Activated CD8-positive, alpha-beta memory T cell treated with anti-CD3 and anti-CD28 coated beads, Interleukin-2, amount 10 ng/mL, durations not matched to agents 7 days and 5 days (primary cell): ENCODE measurements at regions not wholly inside any gene's neighbourhood (a gene's known extent, or its start where the extent isn't known, plus 50 kb on each side); places are given as distances from the start of the nearest gene placed in this dataset.

Source experiments
- ATAC-seq: fragments of 150-1000 bp; cut with Tn5 transposase; one replicate; pipeline ENCODE4 v1.10.0; 2021; ENCODE audit warnings: moderate library complexity
- CTCF ChIA-PET: fragments of 350-600 bp; sonication (Branson Sonifier 250); formaldehyde crosslinking; loops from one replicate; lab custom pipeline; 2021; ENCODE audit warnings: antibody characterized with exemption; lab: Charles Lee
- DNase-seq: peaks from one replicate; pipeline ENCODE4 v3.0.0-alpha.2; 2020
- H3K27ac Mint-ChIP-seq: one replicate; pipeline ENCODE4 v1.8.0; 2021; ENCODE audit warnings: mild to moderate bottlenecking, mixed read lengths
- H3K27me3 Mint-ChIP-seq: one replicate; pipeline ENCODE4 v1.8.0; 2021; ENCODE audit warnings: mixed read lengths
- H3K36me3 Mint-ChIP-seq: one replicate; pipeline ENCODE4 v1.8.0; 2021; ENCODE audit warnings: mild to moderate bottlenecking, mixed read lengths
- H3K4me1 Mint-ChIP-seq: one replicate; pipeline ENCODE4 v1.8.0; 2021; ENCODE audit warnings: mixed read lengths
- H3K4me3 Mint-ChIP-seq: one replicate; pipeline ENCODE4 v1.8.0; 2021; ENCODE audit warnings: mild to moderate bottlenecking, moderate library complexity, mixed read lengths
- H3K9me3 Mint-ChIP-seq: one replicate; pipeline ENCODE4 v1.8.0; 2022; ENCODE audit warnings: low read depth, mixed read lengths

DNA sequence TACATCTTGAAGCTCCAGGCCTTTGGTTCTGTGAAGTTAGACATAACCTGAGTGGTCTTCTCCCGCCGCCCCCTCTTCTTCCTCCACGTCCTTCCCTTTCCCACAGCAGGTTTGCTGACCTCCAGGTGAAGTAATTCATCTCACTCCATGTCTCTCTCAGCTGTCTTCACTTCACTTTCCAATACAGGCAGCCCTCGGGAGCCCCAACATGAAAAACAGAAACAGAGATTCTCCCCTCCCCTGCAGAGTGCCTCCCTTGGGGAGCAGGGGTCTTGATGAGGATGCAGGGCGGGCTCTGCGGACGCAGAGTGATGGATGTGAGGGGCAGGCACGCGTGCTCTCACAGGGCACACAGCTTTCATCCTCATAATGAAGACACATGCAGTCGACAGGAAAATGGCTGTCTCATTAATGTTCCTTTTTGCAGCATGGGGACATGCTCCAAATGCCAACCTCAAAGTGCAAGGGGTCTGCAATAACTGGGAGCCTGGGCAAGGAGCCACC lies 95.6 kb downstream of the GPAM start:
- CTCF ChIA-PET: no interaction called here
- H3K36me3 Mint-ChIP-seq: no peaks in the 10 kb centered on the region
- no peak for ATAC-seq
- DNase-seq: no peak
- no peaks in the 10 kb centered on the region for H3K9me3 Mint-ChIP-seq
- H3K4me3 Mint-ChIP-seq: no peak overlapping the region
- H3K27ac Mint-ChIP-seq: no peak overlapping the region
- H3K4me1 Mint-ChIP-seq: no peaks in the 10 kb centered on the region
- H3K27me3 Mint-ChIP-seq: peaks cover 14% of the 10 kb centered on the region

DNA sequence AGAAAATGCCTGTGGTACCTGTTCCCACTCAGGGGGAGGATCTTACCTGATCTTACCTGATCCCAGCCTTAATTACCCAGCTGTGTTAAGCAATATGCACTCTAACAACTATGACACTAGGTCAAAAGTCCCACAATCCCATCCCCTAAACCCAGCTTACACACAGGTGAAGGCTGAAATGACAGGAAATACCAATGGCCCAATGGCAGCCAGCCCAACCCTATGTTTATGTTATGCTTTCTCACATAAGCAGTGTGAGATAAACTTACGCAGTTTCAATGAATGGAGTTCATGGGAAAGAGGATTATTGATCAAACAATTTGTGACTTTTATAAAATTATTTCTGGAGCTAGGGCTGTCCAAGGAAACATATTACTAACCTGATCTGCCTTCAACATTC lies 91.9 kb downstream of the GPAM start:
- Mint-ChIP-seq H3K36me3 (no peaks in the 10 kb centered on the region), H3K9me3 (no peaks in the 10 kb centered on the region), H3K4me1 (no peaks in the 10 kb centered on the region), H3K27ac (no peak overlapping the region), H3K27me3 (peaks cover 9% of the 10 kb centered on the region), H3K4me3 (no peak overlapping the region)
- ATAC-seq (no peak), DNase-seq (no peak)
- CTCF ChIA-PET: no interaction called here

DNA sequence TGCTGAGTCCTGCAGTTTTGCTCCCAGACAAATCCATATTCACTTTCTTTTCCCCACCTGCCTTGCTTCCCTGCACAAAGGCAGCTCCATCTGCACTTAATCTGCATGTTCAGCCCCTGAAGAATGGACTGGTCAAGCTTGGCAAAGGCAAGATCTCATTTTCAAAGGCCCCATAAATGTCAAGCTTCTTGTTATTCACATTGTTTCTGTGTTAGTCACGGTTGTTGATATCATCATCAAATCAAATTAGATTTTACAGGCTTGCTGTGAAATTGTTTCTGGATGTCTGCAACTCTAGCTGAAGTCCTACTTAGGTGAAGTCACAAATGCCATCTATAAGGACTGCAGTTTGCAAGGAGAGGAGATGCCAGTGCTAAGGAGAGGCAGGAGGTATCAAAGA lies 91.0 kb downstream of the GPAM start:
- DNase-seq: no peak
- no peaks in the 10 kb centered on the region for H3K9me3 Mint-ChIP-seq
- ATAC-seq: no peak
- no peak overlapping the region for H3K4me3 Mint-ChIP-seq
- no peaks in the 10 kb centered on the region for H3K36me3 Mint-ChIP-seq
- CTCF ChIA-PET: interaction anchor here (1.3 kb wide), 1 partner anchor 45 kb away, joined by 3 read pairs; no protein-coding TSS in a partner anchor
- H3K27me3 Mint-ChIP-seq: peaks cover 11% of the 10 kb centered on the region
- no peak overlapping the region for H3K27ac Mint-ChIP-seq
- no peaks in the 10 kb centered on the region for H3K4me1 Mint-ChIP-seq

DNA sequence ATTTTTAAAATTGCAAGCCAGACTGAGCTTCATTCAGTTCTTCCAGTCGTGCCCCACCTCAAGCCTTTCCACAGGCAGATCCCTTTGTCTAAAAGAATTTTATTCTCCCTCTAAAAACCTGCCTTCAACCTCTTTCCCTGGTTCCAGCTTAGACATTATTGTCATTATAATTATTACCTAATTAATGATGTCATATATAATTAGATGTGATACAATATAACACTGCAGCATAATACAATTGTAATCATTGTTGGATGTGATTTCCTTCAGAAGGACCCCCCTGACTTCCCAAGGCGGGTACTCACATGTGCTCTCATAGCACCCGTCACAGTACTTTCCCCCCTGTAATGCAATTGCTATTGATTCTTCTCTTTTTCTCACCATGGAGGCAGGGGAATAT lies 88.6 kb downstream of the GPAM start:
- DNase-seq (no peak), ATAC-seq (no peak)
- no peaks in the 10 kb centered on the region for H3K4me1 Mint-ChIP-seq
- H3K36me3 Mint-ChIP-seq: no peaks in the 10 kb centered on the region
- no peak overlapping the region for H3K4me3 Mint-ChIP-seq
- H3K9me3 Mint-ChIP-seq: no peaks in the 10 kb centered on the region
- no peak overlapping the region for H3K27ac Mint-ChIP-seq
- CTCF ChIA-PET: interaction anchor here (1.0 kb wide), 1 partner anchor 42 kb away, joined by 3 read pairs; no protein-coding TSS in a partner anchor
- peaks cover 11% of the 10 kb centered on the region for H3K27me3 Mint-ChIP-seq

DNA sequence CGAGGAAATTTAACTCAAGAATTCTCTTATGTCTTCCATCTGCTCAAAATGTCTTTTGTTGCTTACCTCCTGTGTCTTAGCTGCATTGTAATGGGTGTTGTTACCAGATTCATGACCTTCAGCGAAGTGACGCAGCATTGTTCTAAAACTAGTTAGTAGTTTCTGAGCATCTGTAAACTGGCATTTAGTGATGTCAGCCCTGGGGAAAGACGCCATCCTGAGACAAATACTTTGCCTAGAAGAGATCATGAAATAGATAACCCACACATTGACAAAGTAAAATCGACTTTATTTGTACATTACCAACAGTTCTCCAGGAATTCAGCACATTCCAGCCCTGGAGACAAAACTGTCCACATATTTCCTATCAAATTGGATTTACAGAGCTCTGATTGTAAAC lies 87.8 kb downstream of the GPAM start:
- Mint-ChIP-seq H3K27me3 (peaks cover 11% of the 10 kb centered on the region), H3K9me3 (no peaks in the 10 kb centered on the region), H3K4me1 (no peaks in the 10 kb centered on the region), H3K27ac (no peak overlapping the region), H3K4me3 (no peak overlapping the region), H3K36me3 (no peaks in the 10 kb centered on the region)
- DNase-seq (no peak), ATAC-seq (no peak)
- CTCF ChIA-PET: interaction anchor here (1.0 kb wide), 1 partner anchor 41 kb away, joined by 3 read pairs; no protein-coding TSS in a partner anchor

DNA sequence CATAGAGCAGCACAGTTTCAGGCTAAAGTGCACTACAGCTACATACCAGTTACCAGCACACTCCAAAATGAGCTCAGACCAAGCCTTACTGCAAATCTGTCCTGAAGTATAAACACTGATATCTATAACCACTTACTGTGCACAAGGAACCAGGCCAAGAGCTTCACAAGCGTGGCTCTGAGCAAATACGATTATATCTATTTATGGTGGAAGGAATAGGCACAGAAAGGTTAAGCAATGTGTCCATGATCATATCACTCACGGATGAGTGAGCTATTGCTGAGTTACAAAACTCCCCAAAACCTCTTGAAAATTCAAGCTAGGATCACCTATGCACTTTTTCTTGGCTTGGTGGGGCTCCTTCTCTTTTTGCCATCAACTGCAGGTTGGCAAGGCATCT lies 84.9 kb downstream of the GPAM start:
- no peaks in the 10 kb centered on the region for H3K9me3 Mint-ChIP-seq
- no peak overlapping the region for H3K4me3 Mint-ChIP-seq
- CTCF ChIA-PET: no interaction called here
- H3K4me1 Mint-ChIP-seq: no peaks in the 10 kb centered on the region
- no peaks in the 10 kb centered on the region for H3K36me3 Mint-ChIP-seq
- DNase-seq (no peak), ATAC-seq (no peak)
- H3K27me3 Mint-ChIP-seq: peaks cover 23% of the 10 kb centered on the region
- no peak overlapping the region for H3K27ac Mint-ChIP-seq
